ENCODE measurements at regions not wholly inside any gene's neighbourhood (a gene's known extent, or its start where the extent isn't known, plus 50 kb on each side); places are given as distances from the start of the nearest gene placed in this dataset.

GRCh38 chr1:242784807-242785206 lies 260.3 kb upstream of the PLD5 start (continued):
- no peak for TF ChIP-seq NANOG (IDR thresholded peaks at IDR 0.05; ENCODE audit: borderline replicate concordance)
- no peak for TF ChIP-seq EZH2phosphoT487 (IDR thresholded peaks at IDR 0.05; ENCODE audit: unreplicated experiment)
- no peak for TF ChIP-seq POLR2AphosphoS5 (IDR thresholded peaks at IDR 0.05; ENCODE audit: low read depth)

DNA sequence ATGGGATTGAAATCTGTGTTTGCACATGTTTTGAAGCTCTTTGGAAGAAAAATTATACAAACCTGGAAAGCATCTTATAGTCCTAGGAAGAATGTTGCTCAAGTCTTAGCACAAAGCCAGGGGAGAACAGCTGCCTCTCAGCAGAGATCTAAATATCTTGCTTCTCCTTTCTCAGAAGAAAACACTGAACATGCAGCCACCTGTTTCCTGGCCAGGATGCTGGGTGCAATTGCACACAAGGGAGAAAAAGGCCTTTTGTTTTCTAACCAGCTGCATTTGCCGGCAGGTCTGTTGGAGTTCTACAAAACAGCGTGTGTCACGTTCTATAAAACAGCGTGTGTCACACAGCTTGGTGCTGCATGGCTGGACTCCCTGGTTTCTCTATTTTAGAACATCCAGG lies 259.6 kb upstream of the PLD5 start:
- H3K27ac Mint-ChIP-seq = no peak overlapping the region
- no peaks in the 10 kb centered on the region; the same call in 2 of the 3 replicates for H3K4me1 Mint-ChIP-seq
- TF ChIP-seq STAT1 (IDR thresholded peaks at IDR 0.05; ENCODE audit: unreplicated experiment) (no peak), JUNB (IDR thresholded peaks at IDR 0.05; ENCODE audit: unreplicated experiment) (no peak), CTCF (conservative IDR thresholded peaks at IDR 0.05; ENCODE audit: low read depth in 2 of 2) (no peak), CREB1 (CRISPR knock-in tag; IDR thresholded peaks at IDR 0.05; ENCODE audit: low read depth) (no peak), POLR2AphosphoS5 (IDR thresholded peaks at IDR 0.05; ENCODE audit: low read depth) (no peak), ZNF331 (CRISPR knock-in tag; IDR thresholded peaks at IDR 0.05; ENCODE audit: low read depth) (no peak), NANOG (IDR thresholded peaks at IDR 0.05; ENCODE audit: borderline replicate concordance) (no peak), ZNF114 (CRISPR knock-in tag; IDR thresholded peaks at IDR 0.05) (no peak), ZNF462 (CRISPR knock-in tag; IDR thresholded peaks at IDR 0.05) (no peak), EZH2phosphoT487 (IDR thresholded peaks at IDR 0.05; ENCODE audit: unreplicated experiment) (no peak), ETS1 (IDR thresholded peaks at IDR 0.05) (no peak), EZH2 (IDR thresholded peaks at IDR 0.05; ENCODE audit: low read depth, unreplicated experiment) (no peak)
- TF ChIP-seq, protein P1, sequence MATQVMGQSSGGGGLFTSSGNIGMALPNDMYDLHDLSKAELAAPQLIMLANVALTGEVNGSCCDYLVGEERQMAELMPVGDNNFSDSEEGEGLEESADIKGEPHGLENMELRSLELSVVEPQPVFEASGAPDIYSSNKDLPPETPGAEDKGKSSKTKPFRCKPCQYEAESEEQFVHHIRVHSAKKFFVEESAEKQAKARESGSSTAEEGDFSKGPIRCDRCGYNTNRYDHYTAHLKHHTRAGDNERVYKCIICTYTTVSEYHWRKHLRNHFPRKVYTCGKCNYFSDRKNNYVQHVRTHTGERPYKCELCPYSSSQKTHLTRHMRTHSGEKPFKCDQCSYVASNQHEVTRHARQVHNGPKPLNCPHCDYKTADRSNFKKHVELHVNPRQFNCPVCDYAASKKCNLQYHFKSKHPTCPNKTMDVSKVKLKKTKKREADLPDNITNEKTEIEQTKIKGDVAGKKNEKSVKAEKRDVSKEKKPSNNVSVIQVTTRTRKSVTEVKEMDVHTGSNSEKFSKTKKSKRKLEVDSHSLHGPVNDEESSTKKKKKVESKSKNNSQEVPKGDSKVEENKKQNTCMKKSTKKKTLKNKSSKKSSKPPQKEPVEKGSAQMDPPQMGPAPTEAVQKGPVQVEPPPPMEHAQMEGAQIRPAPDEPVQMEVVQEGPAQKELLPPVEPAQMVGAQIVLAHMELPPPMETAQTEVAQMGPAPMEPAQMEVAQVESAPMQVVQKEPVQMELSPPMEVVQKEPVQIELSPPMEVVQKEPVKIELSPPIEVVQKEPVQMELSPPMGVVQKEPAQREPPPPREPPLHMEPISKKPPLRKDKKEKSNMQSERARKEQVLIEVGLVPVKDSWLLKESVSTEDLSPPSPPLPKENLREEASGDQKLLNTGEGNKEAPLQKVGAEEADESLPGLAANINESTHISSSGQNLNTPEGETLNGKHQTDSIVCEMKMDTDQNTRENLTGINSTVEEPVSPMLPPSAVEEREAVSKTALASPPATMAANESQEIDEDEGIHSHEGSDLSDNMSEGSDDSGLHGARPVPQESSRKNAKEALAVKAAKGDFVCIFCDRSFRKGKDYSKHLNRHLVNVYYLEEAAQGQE (IDR thresholded peaks at IDR 0.05; ENCODE audit: unreplicated experiment) = no peak
- Histone ChIP-seq H3F3A (replicated peaks; ENCODE audit: low read depth) (no peaks in the 10 kb centered on the region), H2AFZ (no peak overlapping the region), H4K20me1 (replicated peaks; ENCODE audit: insufficient read depth) (no peaks in the 10 kb centered on the region), H3K4me1 (ENCODE audit: insufficient read depth) (no peaks in the 10 kb centered on the region), H3K36me3 (ENCODE audit: insufficient read depth) (no peaks in the 10 kb centered on the region), H3K79me2 (replicated peaks; ENCODE audit: insufficient read depth) (no peaks in the 10 kb centered on the region), H3K4me2 (no peak overlapping the region), H3K4me3 (no peak overlapping the region), H3K27ac (ENCODE audit: low read depth) (no peak overlapping the region), H3K27me3 (ENCODE audit: insufficient read depth) (no peaks in the 10 kb centered on the region), H3K9me2 (ENCODE audit: insufficient read depth) (no peaks in the 10 kb centered on the region)
- H3K4me3 Mint-ChIP-seq = no peak overlapping the region
- DNase-seq (ENCODE audit: low spot score) (no peak), ATAC-seq (no peak)
- H3K9me3 Mint-ChIP-seq = no peaks in the 10 kb centered on the region
- no peaks in the 10 kb centered on the region for H3K36me3 Mint-ChIP-seq (ENCODE audit: low read depth)
- no peaks in the 10 kb centered on the region for H3K27me3 Mint-ChIP-seq (ENCODE audit: insufficient read depth, low read depth, poor library complexity)

All from GM23338 (cell line).